Kidney capillary endothelial cell (primary cell): ENCODE measurements at regions not wholly inside any gene's neighbourhood (a gene's known extent, or its start where the extent isn't known, plus 50 kb on each side); places are given as distances from the start of the nearest gene placed in this dataset.
A peak's percentile ranks its signal among the peaks of the same experiment; 100 is the strongest.
"Not testable (repeated sequence)": the region's sequence is repeated elsewhere in the genome, so short reads cannot be mapped to it uniquely, and the experiment has no call there.

ENCODE experiments used
- DNase-seq: peaks from one replicate; pipeline ENCODE4 v3.0.0-alpha.2; 2018; ENCODE audit warnings: low spot score

GRCh38 chr6:78505178-78505577, 362.2 kb upstream of the IRAK1BP1 start:
- no peak for DNase-seq

- DNase-seq, result no peak
These were observed 356.3 kb upstream of the IRAK1BP1 start for GRCh38 chr6:78511009-78511408.

- DNase-seq, result no peak
These were observed 353.5 kb upstream of the IRAK1BP1 start for GRCh38 chr6:78513856-78514255.

GRCh38 chr6:78515271-78515670, 352.1 kb upstream of the IRAK1BP1 start:
- DNase-seq, result no peak

GRCh38 chr6:78517399-78517798, 350.0 kb upstream of the IRAK1BP1 start:
- DNase-seq, result no peak

GRCh38 chr6:78523622-78524021, 343.7 kb upstream of the IRAK1BP1 start:
- DNase-seq, result no peak

- DNase-seq, result no peak
These were observed 341.4 kb upstream of the IRAK1BP1 start for GRCh38 chr6:78525976-78526375.

- DNase-seq, result no peak
These were observed 340.9 kb upstream of the IRAK1BP1 start for GRCh38 chr6:78526432-78526831.

- no peak for DNase-seq
These were observed 338.4 kb upstream of the IRAK1BP1 start for GRCh38 chr6:78528926-78529325.

- no peak for DNase-seq
These were observed 337.1 kb upstream of the IRAK1BP1 start for GRCh38 chr6:78530208-78530607.

- no peak for DNase-seq
These were observed 333.9 kb upstream of the IRAK1BP1 start for GRCh38 chr6:78533426-78533825.

- no peak for DNase-seq
These were observed 333.5 kb upstream of the IRAK1BP1 start for GRCh38 chr6:78533876-78534275.

GRCh38 chr6:78538002-78538401, 329.3 kb upstream of the IRAK1BP1 start:
- no peak for DNase-seq

GRCh38 chr6:78547636-78548035, 319.7 kb upstream of the IRAK1BP1 start:
- DNase-seq, result not testable (repeated sequence)

GRCh38 chr6:78551361-78551760, 316.0 kb upstream of the IRAK1BP1 start:
- DNase-seq, result no peak

GRCh38 chr6:78552435-78552834, 314.9 kb upstream of the IRAK1BP1 start:
- no peak for DNase-seq

- no peak for DNase-seq
These were observed 313.0 kb upstream of the IRAK1BP1 start for GRCh38 chr6:78554341-78554740.

- DNase-seq, result no peak
These were observed 308.3 kb upstream of the IRAK1BP1 start for GRCh38 chr6:78559056-78559455.

GRCh38 chr6:78561015-78561414, 306.3 kb upstream of the IRAK1BP1 start:
- DNase-seq, result peak; percentile 62

GRCh38 chr6:78565997-78566396, 301.4 kb upstream of the IRAK1BP1 start:
- no peak for DNase-seq

- DNase-seq, result no peak
These were observed 297.3 kb upstream of the IRAK1BP1 start for GRCh38 chr6:78570044-78570443.

GRCh38 chr6:78577585-78577984, 289.8 kb upstream of the IRAK1BP1 start:
- DNase-seq, result no peak

GRCh38 chr6:78578430-78578829, 288.9 kb upstream of the IRAK1BP1 start:
- no peak for DNase-seq

GRCh38 chr6:78580923-78581322, 286.4 kb upstream of the IRAK1BP1 start:
- DNase-seq, result no peak

- DNase-seq, result no peak
These were observed 284.3 kb upstream of the IRAK1BP1 start for GRCh38 chr6:78583079-78583478.
